Lung (tissue), 11 donors: ENCODE measurements at regions not wholly inside any gene's neighbourhood (a gene's known extent, or its start where the extent isn't known, plus 50 kb on each side); places are given as distances from the start of the nearest gene placed in this dataset.

ENCODE experiments used
- ATAC-seq: fragments of 200-7000 bp; cut with Tn5 transposase; one replicate; pipeline ENCODE4 v1.9.1; 2020; ENCODE audit warnings: moderate number of reproducible peaks; ENCODE audit not compliant: insufficient read depth, low FRiP score
- DNase-seq, 3 donors: peaks; one replicate each; pipeline ENCODE4 v3.0.0-alpha.2; 2013 to 2017
- H3K27ac ChIP-seq, 2 donors: one replicate each; pipeline ENCODE4 v1.5.1; 2013; ENCODE audit warnings: mild to moderate bottlenecking in 2 of 2, moderate library complexity in 2 of 2, control low read depth in 1 of 2, inconsistent platforms in 1 of 2, low read depth in 1 of 2, low read length in 1 of 2
- H3K27me3 ChIP-seq, 3 donors: one replicate each; pipeline ENCODE4 v1.5.1; 2013; ENCODE audit warnings: low read length in 2 of 3; ENCODE audit not compliant: control insufficient read depth in 3 of 3, insufficient read depth in 3 of 3
- H3K36me3 ChIP-seq, 4 donors: one replicate each; pipeline ENCODE4 v1.5.1; 2013; ENCODE audit warnings: low read length in 4 of 4, mild to moderate bottlenecking in 1 of 4, moderate library complexity in 1 of 4; ENCODE audit not compliant: control insufficient read depth in 4 of 4, insufficient read depth in 4 of 4
- H3K4me1 ChIP-seq, 5 donors: one replicate each; pipeline ENCODE4 v1.5.1; 2013; ENCODE audit warnings: low read length in 5 of 5, mild to moderate bottlenecking in 2 of 5, moderate library complexity in 1 of 5; ENCODE audit not compliant: control insufficient read depth in 5 of 5, insufficient read depth in 5 of 5
- H3K4me3 ChIP-seq: one replicate; pipeline ENCODE4 v1.5.1; 2013; ENCODE audit warnings: mild to moderate bottlenecking, control low read depth, moderate library complexity
- H3K9ac ChIP-seq, 2 donors: one replicate each; pipeline ENCODE4 v1.5.1; 2013; ENCODE audit warnings: low read length in 2 of 2, control low read depth in 1 of 2; ENCODE audit not compliant: insufficient read depth in 1 of 2
- H3K9me3 ChIP-seq, 4 donors: one replicate each; pipeline ENCODE4 v1.5.1; 2013; ENCODE audit warnings: low read length in 3 of 4, mild to moderate bottlenecking in 1 of 4, moderate library complexity in 1 of 4; ENCODE audit not compliant: control insufficient read depth in 4 of 4, insufficient read depth in 3 of 4
- CTCF ChIP-seq: IDR thresholded peaks from 2 replicates; pipeline ENCODE4 v1.5.1; 2012; ENCODE audit warnings: mild to moderate bottlenecking; ENCODE audit errors: control extremely low read depth, extremely low read depth
- WGBS, 2 donors: extraction: QIAGEN DNeasy Blood & Tissue Kit; methylation state at CpG; one replicate each; pipeline ENCODE4 v1.1.7; 2013; 5-methylcytosine and 5-hydroxymethylcytosine counted together
- donor health status: control.
- donor health status: control.
- donor health status: Bipolar disorder and iron deficiency.
- donor health status: healthy.
- donor health status: DM: yes; HTN: yes; CAD: no.

- no peaks in the 10 kb centered on the region for H3K36me3 ChIP-seq
- no peak overlapping the region for H3K27ac ChIP-seq
- TF ChIP-seq CTCF = no peak
- no peaks in the 10 kb centered on the region for H3K27me3 ChIP-seq
- 74 to 87% methylated on average over 3 of the region's 3 CpGs for WGBS, 2 donors
- no peaks in the 10 kb centered on the region for H3K9me3 ChIP-seq
- H3K4me3 ChIP-seq = no peak overlapping the region
- peaks cover 0 to 9% (median 0%) of the 10 kb centered on the region in 5 donors for H3K4me1 ChIP-seq
- no peak overlapping the region for H3K9ac ChIP-seq
- no peak for DNase-seq
- ATAC-seq = no peak
These were observed 135.1 kb downstream of the PCDH7 start for GRCh38 chr4:30855232-30855631.

GRCh38 chr4:30856795-30857564 lies 136.8 kb downstream of the PCDH7 start:
- Histone ChIP-seq H3K27me3 (no peaks in the 10 kb centered on the region), H3K9ac (no peak overlapping the region), H3K4me1 (peaks cover 0 to 9% (median 0%) of the 10 kb centered on the region in 5 donors), H3K36me3 (no peaks in the 10 kb centered on the region), H3K27ac (no peak overlapping the region), H3K4me3 (no peak overlapping the region), H3K9me3 (no peaks in the 10 kb centered on the region)
- ATAC-seq (no peak), DNase-seq (no peak)
- WGBS, 2 donors = 74 to 78% methylated on average over 6 of the region's 6 CpGs
- TF ChIP-seq CTCF = no peak

- Histone ChIP-seq H3K4me3 (no peak overlapping the region), H3K9me3 (no peaks in the 10 kb centered on the region), H3K27ac (no peak overlapping the region), H3K36me3 (no peaks in the 10 kb centered on the region), H3K27me3 (no peaks in the 10 kb centered on the region), H3K4me1 (peaks cover 0 to 28% (median 7%) of the 10 kb centered on the region in 5 donors), H3K9ac (no peak overlapping the region)
- WGBS, 2 donors = 75 to 82% methylated on average over 3 of the region's 3 CpGs
- DNase-seq (no peak), ATAC-seq (no peak)
- no peak for TF ChIP-seq CTCF
These were observed 140.8 kb downstream of the PCDH7 start for GRCh38 chr4:30860978-30861377.
